ENCODE measurements at regions not wholly inside any gene's neighbourhood (a gene's known extent, or its start where the extent isn't known, plus 50 kb on each side); places are given as distances from the start of the nearest gene placed in this dataset.

DNA sequence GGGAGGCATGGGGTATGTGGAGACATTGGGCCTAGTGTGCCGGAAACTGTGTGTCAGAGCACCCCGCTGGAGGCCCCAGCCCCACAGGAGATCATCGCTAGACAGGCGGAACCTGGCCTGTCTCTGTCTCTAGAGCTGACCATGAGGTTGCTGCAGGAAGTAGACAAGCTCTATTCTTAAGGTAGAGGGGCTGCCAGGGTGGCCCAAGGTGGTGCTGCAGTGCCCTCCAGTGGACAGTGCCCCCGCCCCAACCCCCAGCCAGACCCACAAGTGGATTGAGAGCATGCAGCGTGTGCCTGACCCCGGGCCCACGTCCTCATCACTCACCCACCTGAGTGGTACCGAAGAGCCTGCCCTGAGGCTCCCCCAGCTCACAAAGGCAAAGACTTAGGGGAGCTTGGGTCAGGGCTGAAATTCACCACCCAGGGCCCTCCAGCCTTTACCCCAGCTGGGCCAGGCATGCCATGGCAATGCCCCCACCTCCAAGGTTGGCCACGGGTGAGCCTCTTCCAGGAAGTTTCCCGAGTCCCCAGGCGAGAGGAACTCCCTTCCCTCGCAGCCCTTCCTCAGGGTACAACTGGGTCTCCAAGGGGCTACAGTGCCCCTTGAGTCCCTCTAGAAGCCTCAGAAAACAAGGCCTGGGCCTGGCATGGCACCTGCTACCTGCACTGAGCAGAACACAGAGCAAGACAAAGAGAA lies 155.0 kb downstream of the TTC32 start:
- no peak for DNase-seq

- DNase-seq: no peak
These were observed 155.6 kb downstream of the TTC32 start for GRCh38 chr2:19746137-19746600.

GRCh38 chr2:19745318-19746136 lies 156.3 kb downstream of the TTC32 start:
- no peak for DNase-seq

- no peak for DNase-seq
These were observed 157.2 kb downstream of the TTC32 start for GRCh38 chr2:19744456-19745199.

GRCh38 chr2:19743641-19744040 lies 158.1 kb downstream of the TTC32 start:
- no peak for DNase-seq

DNA sequence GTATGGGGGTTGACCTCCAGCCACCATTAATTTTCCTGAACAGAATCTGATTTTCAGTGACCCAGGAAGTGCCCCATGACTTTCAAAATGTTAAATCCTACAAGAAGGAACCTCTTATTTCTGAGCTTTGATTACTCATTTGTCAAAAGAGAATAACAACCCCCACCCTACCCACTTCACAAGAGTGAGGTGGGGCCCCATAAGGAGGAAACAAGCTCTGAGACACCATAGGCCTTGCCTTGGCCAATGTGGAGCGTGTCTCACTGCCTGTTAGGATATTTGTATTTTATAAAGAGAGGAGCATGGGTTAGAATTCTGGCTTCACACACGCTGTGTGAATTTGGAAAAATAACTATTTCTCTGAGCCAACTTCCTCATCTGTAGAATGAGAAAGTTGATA lies 158.9 kb downstream of the TTC32 start:
- no peak for DNase-seq

GRCh38 chr2:19739256-19739655 lies 162.5 kb downstream of the TTC32 start:
- no peak for DNase-seq

- DNase-seq: no peak
These were observed 163.1 kb downstream of the TTC32 start for GRCh38 chr2:19738707-19739106.

DNA sequence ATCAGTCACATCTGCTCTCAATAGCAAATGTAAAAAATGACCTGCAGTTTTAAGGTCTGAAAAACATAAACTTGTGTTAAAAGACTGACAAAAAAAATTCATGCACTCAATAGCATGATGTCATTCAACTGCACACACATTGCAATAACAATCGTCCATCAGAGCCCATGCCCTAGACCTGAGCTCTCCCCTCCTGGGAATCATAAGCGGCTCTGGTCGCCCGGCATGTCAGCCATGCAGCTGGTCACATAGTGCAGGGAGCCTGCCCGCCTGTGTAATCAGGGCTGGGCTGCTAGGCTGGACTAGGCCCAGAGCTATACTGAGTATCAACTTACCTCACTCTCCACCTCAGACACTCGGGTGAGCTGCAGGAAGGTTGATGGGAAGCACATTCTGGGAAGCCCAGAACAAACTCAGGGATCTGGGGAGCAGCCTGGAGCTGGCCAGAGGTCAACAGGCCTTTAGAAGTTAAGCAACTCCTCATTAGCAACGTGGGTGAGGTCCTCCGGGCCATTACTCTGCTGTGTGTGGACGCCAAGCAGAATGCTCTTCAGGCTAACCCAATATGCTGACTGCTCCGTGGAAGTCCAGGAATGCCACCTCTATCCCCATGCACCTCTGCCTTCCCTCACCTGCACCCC lies 165.5 kb downstream of the TTC32 start:
- no peak for DNase-seq

DNA sequence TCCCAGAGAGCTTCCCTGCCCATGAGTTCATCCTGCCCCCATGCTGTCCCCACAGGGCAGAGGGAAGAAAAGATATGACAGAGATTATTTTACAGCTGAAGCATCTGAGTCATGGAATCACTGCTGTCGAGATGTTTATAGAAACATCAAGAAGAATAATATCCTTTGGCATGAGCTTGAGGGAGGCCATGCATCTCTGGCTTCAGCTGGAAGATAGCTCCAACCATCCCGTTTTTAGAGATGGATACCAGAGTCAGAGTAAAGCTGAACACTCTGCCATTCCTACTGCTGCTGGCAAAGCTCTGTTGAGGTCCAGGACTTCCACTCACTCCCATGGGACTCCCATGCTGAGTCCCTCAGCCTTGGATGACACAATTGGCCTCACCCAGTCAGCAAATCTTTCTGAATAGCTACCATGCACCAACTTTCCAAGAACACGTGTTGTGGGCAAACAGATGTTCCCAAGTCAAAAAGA lies 167.8 kb downstream of the TTC32 start:
- DNase-seq: no peak

- no peak for DNase-seq
These were observed 168.4 kb downstream of the TTC32 start for GRCh38 chr2:19733390-19733789.

DNA sequence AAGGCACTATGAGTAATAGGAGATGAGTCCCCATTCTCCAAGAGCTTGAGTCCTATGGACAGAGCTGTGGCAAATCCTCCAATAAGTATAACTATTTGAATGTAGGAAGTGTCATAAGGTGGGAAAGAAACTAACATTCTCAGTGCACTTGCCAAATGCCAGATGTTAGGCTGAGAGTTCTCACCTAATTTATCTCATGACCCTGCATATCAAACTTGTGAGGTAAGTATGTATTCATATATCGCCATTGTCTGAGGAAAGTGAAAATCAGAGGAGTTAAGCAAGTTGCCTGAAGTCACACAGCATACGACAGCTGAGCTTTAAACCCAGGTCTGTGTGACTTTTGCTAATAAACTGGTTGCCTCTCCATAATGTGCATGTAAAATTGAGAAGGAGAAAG lies 169.5 kb downstream of the TTC32 start:
- DNase-seq: no peak

DNA sequence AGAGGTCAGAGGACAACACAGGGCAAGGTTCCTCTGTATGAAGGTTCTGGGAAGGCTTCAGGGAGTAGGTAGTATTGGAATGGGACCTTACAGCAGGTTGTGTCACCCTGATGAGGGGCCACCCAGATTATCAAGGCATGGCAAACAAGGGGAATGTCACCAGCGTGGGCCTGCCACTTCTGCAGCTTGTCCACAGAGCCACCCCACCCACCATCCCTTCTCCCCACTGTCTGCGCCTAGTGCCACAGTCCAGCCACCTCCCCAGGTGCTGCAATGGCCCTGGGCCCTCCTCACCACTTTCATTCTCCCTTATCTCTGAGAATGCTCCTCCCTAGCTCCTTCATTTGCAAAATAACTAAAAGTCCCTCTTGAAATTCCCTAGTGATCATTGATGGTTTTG lies 170.3 kb downstream of the TTC32 start:
- no peak for DNase-seq

DNA sequence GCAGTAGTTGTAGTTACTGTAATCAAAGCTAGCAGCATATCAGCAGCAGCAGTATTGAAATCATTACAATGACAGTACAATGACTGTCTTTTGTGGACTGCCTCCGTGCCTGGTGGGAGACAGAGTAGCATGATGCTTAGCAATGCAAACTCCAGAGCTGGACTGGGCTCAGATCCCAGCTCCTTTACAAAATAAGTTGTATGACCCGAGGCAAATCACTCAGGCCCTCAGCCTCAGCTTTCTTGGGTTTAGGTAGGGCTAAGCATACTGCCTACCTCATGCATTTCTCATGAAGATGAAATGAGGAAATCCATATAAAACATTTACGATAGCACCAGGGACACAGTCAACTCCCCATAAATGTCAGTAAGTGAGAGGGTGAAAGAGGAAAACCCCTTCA lies 170.7 kb downstream of the TTC32 start:
- DNase-seq: no peak

DNA sequence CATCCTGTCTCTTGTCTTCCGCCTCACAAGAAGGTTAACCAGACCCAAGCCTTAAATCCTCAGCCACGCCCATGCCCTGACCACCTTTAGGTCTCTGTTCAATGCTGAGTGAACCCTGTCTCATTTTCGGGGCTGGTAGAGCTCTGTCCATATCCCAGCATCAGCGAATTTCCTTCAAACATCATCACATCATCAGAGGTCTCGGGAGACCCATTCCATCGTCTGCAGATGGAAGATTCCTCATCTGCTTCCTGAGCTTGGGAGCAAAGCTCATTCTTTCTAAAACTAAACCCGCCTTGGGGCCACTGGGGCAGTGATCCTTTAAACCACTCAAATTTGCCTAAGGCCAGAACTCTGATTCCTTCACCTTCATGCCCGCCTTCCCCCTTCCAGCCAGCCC lies 173.7 kb downstream of the TTC32 start:
- no peak for DNase-seq

- no peak for DNase-seq
These were observed 176.4 kb downstream of the TTC32 start for GRCh38 chr2:19725392-19725791.

GRCh38 chr2:19723021-19723420 lies 178.8 kb downstream of the TTC32 start:
- DNase-seq: no peak

DNA sequence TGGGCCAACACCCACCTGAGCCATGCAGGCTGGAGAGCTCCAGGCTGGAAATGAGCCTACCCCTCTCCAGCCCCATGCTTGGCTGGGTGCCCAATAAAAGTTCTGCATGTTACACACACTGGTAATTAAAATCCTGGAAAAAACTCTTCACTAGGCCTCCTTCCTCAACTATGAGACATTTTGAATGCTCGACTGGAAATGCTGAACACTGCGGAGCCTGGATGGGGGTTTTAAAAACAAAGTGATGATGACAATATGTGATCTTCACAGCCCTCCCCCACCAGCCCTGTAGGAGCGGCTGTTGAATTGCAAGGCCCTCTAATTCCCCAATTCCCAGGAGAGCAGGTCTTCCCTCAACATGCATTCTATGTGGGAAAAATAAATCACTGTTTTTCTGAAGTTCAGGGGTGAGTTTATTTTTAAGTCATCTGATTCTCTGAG lies 179.2 kb downstream of the TTC32 start:
- no peak for DNase-seq

DNA sequence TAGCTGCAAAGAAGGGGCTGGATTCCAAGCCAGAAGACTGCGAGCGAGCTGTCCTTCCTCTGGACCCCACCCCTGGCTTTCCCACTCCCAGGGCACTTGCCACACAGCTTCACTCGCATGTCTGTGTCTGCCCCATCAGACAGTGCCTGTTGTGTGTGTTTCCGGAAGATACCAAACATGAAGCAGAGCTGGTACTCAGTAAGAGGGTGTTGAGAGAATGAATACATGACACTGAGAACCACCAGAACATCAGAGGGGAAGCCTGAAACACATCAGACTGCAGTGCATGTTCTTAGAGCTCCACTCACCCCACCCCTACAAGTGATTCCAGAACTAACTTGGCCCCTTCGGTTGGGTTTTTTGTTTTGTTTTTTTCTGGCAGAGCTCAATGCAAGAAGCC lies 181.5 kb downstream of the TTC32 start:
- no peak for DNase-seq

- DNase-seq: no peak
These were observed 182.2 kb downstream of the TTC32 start for GRCh38 chr2:19719540-19719939.

DNA sequence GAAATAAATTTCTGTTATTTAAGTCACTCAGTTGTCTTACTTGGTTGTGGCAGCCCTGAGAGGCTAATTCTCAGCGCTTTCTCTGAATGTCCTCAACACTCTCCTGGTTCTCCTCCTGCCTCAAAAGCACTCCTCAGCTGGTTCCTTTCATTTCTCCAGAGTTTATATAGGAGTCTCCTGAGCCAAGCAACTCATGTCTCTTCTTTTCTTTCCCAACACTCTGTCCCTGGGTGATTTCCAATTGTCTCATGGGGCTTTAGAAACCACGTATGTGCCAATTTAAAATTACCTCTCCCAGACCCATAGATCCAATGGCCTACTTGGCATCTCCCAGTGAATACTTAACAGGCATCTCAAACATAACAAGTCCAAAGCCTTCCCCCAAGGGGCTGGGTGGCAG lies 184.3 kb downstream of the TTC32 start:
- no peak for DNase-seq

DNA sequence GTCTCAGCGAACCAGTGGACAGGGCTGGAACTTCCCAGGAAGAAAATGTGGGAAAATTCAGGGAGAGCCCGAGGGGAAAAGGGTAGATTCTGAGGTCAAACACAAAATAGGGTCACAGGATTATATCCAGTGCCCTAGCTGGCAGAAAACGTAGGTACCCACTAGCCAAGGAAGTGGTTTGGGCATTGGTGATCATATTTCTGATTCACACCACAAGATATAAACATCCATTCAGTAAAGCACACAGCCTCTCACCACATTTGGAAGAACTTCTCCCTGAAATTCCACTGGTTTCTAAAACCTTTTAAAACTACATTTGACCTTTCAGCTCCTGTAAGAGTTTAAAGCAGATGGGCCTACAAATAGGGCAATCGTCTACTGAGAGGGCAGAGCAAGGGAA lies 186.9 kb downstream of the TTC32 start:
- DNase-seq: no peak

DNA sequence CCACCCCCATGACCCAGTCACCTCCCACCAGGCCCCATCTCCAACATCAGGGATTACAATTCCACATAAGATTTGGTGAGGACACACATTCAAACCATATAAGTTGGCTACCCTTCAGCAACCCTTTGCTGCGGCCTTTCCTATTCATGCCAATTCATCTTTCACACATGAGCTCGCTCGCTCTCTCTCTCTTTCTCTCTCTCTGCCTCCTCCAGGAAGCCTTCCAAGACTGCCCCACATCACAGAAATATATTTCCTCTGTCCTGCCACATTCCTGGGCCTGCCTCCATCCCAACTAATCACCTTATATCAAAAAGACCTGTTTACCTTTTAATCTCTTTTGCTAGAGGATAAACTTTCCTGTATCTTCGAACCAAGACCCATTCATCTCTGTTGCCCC lies 188.9 kb downstream of the TTC32 start:
- no peak for DNase-seq
